Ascending aorta (tissue), 2 donors: ENCODE measurements at regions not wholly inside any gene's neighbourhood (a gene's known extent, or its start where the extent isn't known, plus 50 kb on each side); places are given as distances from the start of the nearest gene placed in this dataset.

ENCODE experiments used
- DNase-seq, 2 donors: peaks; one replicate each; pipeline ENCODE4 v3.0.0-alpha.2; 2019; ENCODE audit warnings: low spot score in 2 of 2
- H3K27ac ChIP-seq, 2 donors: fragments of 200-600 bp; sonication (generic); one replicate each; pipeline ENCODE4 v1.5.1; 2016 to 2017; ENCODE audit warnings: mild to moderate bottlenecking in 1 of 2
- H3K27me3 ChIP-seq: fragments of 200-600 bp; sonication (generic); one replicate; pipeline ENCODE4 v1.5.1; 2017
- H3K36me3 ChIP-seq, 2 donors: fragments of 200-600 bp; sonication (generic); one replicate each; pipeline ENCODE4 v1.5.1; 2016
- H3K4me1 ChIP-seq, 2 donors: fragments of 200-600 bp; sonication (generic); one replicate each; pipeline ENCODE4 v1.5.1; 2016 to 2017; ENCODE audit warnings: mild to moderate bottlenecking in 1 of 2
- H3K4me3 ChIP-seq, 2 donors: fragments of 200-600 bp; sonication (generic); one replicate each; pipeline ENCODE4 v1.5.1; 2016 to 2017; ENCODE audit warnings: mild to moderate bottlenecking in 1 of 2
- H3K9me3 ChIP-seq, 2 donors: fragments of 200-600 bp; sonication (generic); one replicate each; pipeline ENCODE4 v1.5.1; 2016
- CTCF ChIP-seq, 3 experiments: fragments of 200-600 bp in 2 of 3; fragments of 450-650 bp in 1 of 3; sonication (generic) in 2 of 3; IDR thresholded peaks; one replicate each; pipeline ENCODE4 v1.5.1; 2016 to 2019; ENCODE audit warnings: antibody characterized with exemption in 3 of 3, mild to moderate bottlenecking in 1 of 3, moderate library complexity in 1 of 3
- intact Hi-C: fragments of 100-400 bp; cut with DNase I; formaldehyde crosslinking; loops from one replicate; pipeline ENCODE4 v1.15.1; 2023

- Histone ChIP-seq H3K9me3 (no peaks in the 10 kb centered on the region), H3K4me3 (no peak overlapping the region), H3K4me1 (no peaks in the 10 kb centered on the region), H3K27me3 (no peaks in the 10 kb centered on the region), H3K27ac (no peak overlapping the region), H3K36me3 (no peaks in the 10 kb centered on the region)
- DNase-seq = no peak
- TF ChIP-seq CTCF (IDR thresholded peaks at IDR 0.05) = no peak
- intact Hi-C loops = no loop called here
Observed at GRCh38 chr3:68135067-68135466, 480.7 kb upstream of the SUCLG2 start.

- H3K36me3 ChIP-seq = no peaks in the 10 kb centered on the region
- no peaks in the 10 kb centered on the region for H3K9me3 ChIP-seq
- no peak for TF ChIP-seq CTCF (IDR thresholded peaks at IDR 0.05)
- H3K4me1 ChIP-seq = no peaks in the 10 kb centered on the region
- H3K27ac ChIP-seq = no peak overlapping the region
- no peak overlapping the region for H3K4me3 ChIP-seq
- DNase-seq = no peak
- intact Hi-C loops = no loop called here
- H3K27me3 ChIP-seq = no peaks in the 10 kb centered on the region
Observed at GRCh38 chr3:68129065-68129464, 474.7 kb upstream of the SUCLG2 start.

GRCh38 chr3:68123231-68123630 lies 468.8 kb upstream of the SUCLG2 start:
- DNase-seq = no peak
- TF ChIP-seq CTCF (IDR thresholded peaks at IDR 0.05) = no peak
- Histone ChIP-seq H3K27ac (no peak overlapping the region), H3K4me3 (no peak overlapping the region), H3K36me3 (no peaks in the 10 kb centered on the region), H3K27me3 (no peaks in the 10 kb centered on the region), H3K4me1 (no peaks in the 10 kb centered on the region), H3K9me3 (no peaks in the 10 kb centered on the region)
- intact Hi-C loops = no loop called here

GRCh38 chr3:68121287-68121686 lies 466.9 kb upstream of the SUCLG2 start:
- no peaks in the 10 kb centered on the region for H3K27me3 ChIP-seq
- no peak overlapping the region for H3K4me3 ChIP-seq
- no peak for TF ChIP-seq CTCF (IDR thresholded peaks at IDR 0.05)
- DNase-seq = no peak
- no peak overlapping the region for H3K27ac ChIP-seq
- no peaks in the 10 kb centered on the region for H3K4me1 ChIP-seq
- H3K9me3 ChIP-seq = no peaks in the 10 kb centered on the region
- no peaks in the 10 kb centered on the region for H3K36me3 ChIP-seq
- intact Hi-C loops = no loop called here

GRCh38 chr3:68116580-68116979 lies 462.2 kb upstream of the SUCLG2 start:
- intact Hi-C loops = no loop called here
- no peak overlapping the region for H3K27ac ChIP-seq
- TF ChIP-seq CTCF (IDR thresholded peaks at IDR 0.05) = no peak
- no peaks in the 10 kb centered on the region for H3K4me1 ChIP-seq
- H3K9me3 ChIP-seq = no peaks in the 10 kb centered on the region
- H3K4me3 ChIP-seq = no peak overlapping the region
- no peak for DNase-seq
- no peaks in the 10 kb centered on the region for H3K36me3 ChIP-seq
- H3K27me3 ChIP-seq = no peaks in the 10 kb centered on the region

- no peak for DNase-seq
- no peaks in the 10 kb centered on the region for H3K4me1 ChIP-seq
- H3K4me3 ChIP-seq = no peak overlapping the region
- no peak overlapping the region for H3K27ac ChIP-seq
- no peak for TF ChIP-seq CTCF (IDR thresholded peaks at IDR 0.05)
- H3K9me3 ChIP-seq = no peaks in the 10 kb centered on the region
- intact Hi-C loops = no loop called here
- H3K27me3 ChIP-seq = no peaks in the 10 kb centered on the region
- no peaks in the 10 kb centered on the region for H3K36me3 ChIP-seq
Observed at GRCh38 chr3:68103811-68104210, 449.4 kb upstream of the SUCLG2 start.
